ENCODE measurements at regions not wholly inside any gene's neighbourhood (a gene's known extent, or its start where the extent isn't known, plus 50 kb on each side); places are given as distances from the start of the nearest gene placed in this dataset.

- DNase-seq: no peak
- intact Hi-C loops (cut with DNase I): no loop called here
- WGBS, 2 donors: 74 to 80% methylated on average over 7 of the region's 7 CpGs
- Histone ChIP-seq H3K36me3 (no peaks in the 10 kb centered on the region), H3K4me3 (no peak overlapping the region), H3K27me3 (no peaks in the 10 kb centered on the region), H3K27ac (no peak overlapping the region), H3K4me1 (no peaks in the 10 kb centered on the region), H3K9me3 (no peaks in the 10 kb centered on the region)
- no peak for ATAC-seq
- TF ChIP-seq, protein P1, sequence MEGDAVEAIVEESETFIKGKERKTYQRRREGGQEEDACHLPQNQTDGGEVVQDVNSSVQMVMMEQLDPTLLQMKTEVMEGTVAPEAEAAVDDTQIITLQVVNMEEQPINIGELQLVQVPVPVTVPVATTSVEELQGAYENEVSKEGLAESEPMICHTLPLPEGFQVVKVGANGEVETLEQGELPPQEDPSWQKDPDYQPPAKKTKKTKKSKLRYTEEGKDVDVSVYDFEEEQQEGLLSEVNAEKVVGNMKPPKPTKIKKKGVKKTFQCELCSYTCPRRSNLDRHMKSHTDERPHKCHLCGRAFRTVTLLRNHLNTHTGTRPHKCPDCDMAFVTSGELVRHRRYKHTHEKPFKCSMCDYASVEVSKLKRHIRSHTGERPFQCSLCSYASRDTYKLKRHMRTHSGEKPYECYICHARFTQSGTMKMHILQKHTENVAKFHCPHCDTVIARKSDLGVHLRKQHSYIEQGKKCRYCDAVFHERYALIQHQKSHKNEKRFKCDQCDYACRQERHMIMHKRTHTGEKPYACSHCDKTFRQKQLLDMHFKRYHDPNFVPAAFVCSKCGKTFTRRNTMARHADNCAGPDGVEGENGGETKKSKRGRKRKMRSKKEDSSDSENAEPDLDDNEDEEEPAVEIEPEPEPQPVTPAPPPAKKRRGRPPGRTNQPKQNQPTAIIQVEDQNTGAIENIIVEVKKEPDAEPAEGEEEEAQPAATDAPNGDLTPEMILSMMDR (IDR thresholded peaks at IDR 0.05): no peak
These were observed 179.7 kb downstream of the PTPN20 start for GRCh38 chr10:47090903-47091302.

- Histone ChIP-seq H3K4me1 (no peaks in the 10 kb centered on the region), H3K27me3 (no peaks in the 10 kb centered on the region), H3K27ac (no peak overlapping the region), H3K9me3 (no peaks in the 10 kb centered on the region), H3K4me3 (no peak overlapping the region), H3K36me3 (no peaks in the 10 kb centered on the region)
- intact Hi-C loops (cut with DNase I): no loop called here
- TF ChIP-seq, protein P1 (IDR thresholded peaks at IDR 0.05): no peak
- WGBS, 2 donors: 64 to 79% methylated on average over 2 of the region's 2 CpGs
- ATAC-seq (no peak), DNase-seq (no peak)
These were observed 180.2 kb downstream of the PTPN20 start for GRCh38 chr10:47091421-47091820.

DNA sequence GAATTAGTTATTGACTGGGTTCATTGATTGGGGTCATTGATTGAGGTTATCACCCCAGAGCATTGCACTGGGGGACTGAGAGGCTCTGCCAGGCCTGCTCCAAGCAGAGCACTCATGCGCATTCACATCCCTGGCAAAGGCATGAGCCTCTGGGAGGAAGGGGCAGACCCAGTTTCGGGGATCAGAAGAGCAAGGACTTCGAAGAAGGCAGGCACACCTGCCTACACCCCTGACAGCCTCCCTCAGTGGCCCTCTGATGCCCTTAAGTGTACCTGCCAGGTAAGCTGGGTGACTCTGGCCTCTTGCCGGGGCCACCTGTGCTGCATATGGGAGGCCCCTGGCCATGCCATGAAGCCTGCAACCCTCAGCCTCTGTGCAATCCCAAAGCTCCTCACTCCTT lies 181.1 kb downstream of the PTPN20 start:
- no peak for ATAC-seq

DNA sequence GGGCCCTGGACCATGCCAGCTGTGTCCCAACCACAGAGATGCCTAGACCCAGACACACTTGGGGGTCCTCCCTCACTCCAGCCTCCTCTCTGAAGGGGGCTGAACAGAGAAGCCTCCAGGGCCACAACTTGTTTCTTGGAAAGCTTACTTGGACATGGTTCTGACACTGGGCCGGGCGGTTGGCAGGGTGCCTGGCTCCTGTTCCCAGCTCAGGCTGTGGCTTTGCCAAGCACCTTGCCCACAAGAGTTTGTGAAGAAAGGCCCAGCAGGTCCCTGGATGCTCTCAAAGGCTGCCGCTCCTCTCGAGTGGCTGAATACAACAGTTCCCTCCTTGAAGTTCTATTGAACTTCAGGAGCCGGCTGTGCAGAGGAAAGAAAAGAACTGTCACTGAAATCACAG lies 181.6 kb downstream of the PTPN20 start:
- TF ChIP-seq, protein P1 (IDR thresholded peaks at IDR 0.05): no peak
- Histone ChIP-seq H3K36me3 (no peaks in the 10 kb centered on the region), H3K4me3 (no peak overlapping the region), H3K27ac (no peak overlapping the region), H3K27me3 (no peaks in the 10 kb centered on the region), H3K9me3 (no peaks in the 10 kb centered on the region), H3K4me1 (no peaks in the 10 kb centered on the region)
- ATAC-seq: peak in 4 of 8 donors; percentile 12 to 75 (median 52)
- intact Hi-C loops (cut with DNase I): no loop called here
- 58 to 62% methylated on average over 5 of the region's 5 CpGs for WGBS, 2 donors
- peak in 1 of 2 donors; percentile 65 for DNase-seq

More for the DNA sequence above, 181.1 kb downstream of the PTPN20 start:
- WGBS, 2 donors: 95 to 98% methylated on average over 4 of the region's 4 CpGs
- no peak overlapping the region for H3K27ac ChIP-seq
- H3K4me1 ChIP-seq: no peaks in the 10 kb centered on the region
- H3K36me3 ChIP-seq: no peaks in the 10 kb centered on the region
- TF ChIP-seq, protein P1 (IDR thresholded peaks at IDR 0.05): no peak
- DNase-seq: no peak
- no peak overlapping the region for H3K4me3 ChIP-seq
- intact Hi-C loops (cut with DNase I): no loop called here
- H3K9me3 ChIP-seq: no peaks in the 10 kb centered on the region
- no peaks in the 10 kb centered on the region for H3K27me3 ChIP-seq
